Testis (tissue), 2 donors: ENCODE measurements at regions not wholly inside any gene's neighbourhood (a gene's known extent, or its start where the extent isn't known, plus 50 kb on each side); places are given as distances from the start of the nearest gene placed in this dataset.

Experiments used
- DNase-seq: peaks from one replicate; pipeline ENCODE4 v3.0.0-alpha.2; 2019
- H3K27ac ChIP-seq, 2 donors: fragments of 200-600 bp; sonication (generic); one replicate each; pipeline ENCODE4 v1.5.1; 2019
- H3K27me3 ChIP-seq: fragments of 200-600 bp; sonication (generic); one replicate; pipeline ENCODE4 v1.5.1; 2019
- H3K36me3 ChIP-seq: fragments of 200-600 bp; sonication (generic); one replicate; pipeline ENCODE4 v1.5.1; 2017; ENCODE audit warnings: low read depth; ENCODE audit errors: missing control alignments
- H3K4me1 ChIP-seq: fragments of 200-600 bp; sonication (generic); one replicate; pipeline ENCODE4 v1.5.1; 2019
- H3K4me3 ChIP-seq, 2 donors: fragments of 200-600 bp; sonication (generic); one replicate each; pipeline ENCODE4 v1.5.1; 2017 to 2019
- H3K9me3 ChIP-seq: fragments of 200-600 bp; sonication (generic); one replicate; pipeline ENCODE4 v1.5.1; 2017
- CTCF ChIP-seq, 3 experiments: fragments of 450-650 bp in 2 of 3; fragments of 200-600 bp in 1 of 3; sonication (generic) in 1 of 3; IDR thresholded peaks; one replicate each; pipeline ENCODE4 v1.5.1; 2016 to 2019; ENCODE audit warnings: antibody characterized with exemption in 3 of 3, mild to moderate bottlenecking in 2 of 3, moderate library complexity in 1 of 3
- POLR2A ChIP-seq: fragments of 450-650 bp; IDR thresholded peaks from one replicate; pipeline ENCODE4 v1.6.1; 2017; ENCODE audit warnings: antibody characterized with exemption, mild to moderate bottlenecking, moderate library complexity
- WGBS, 2 donors: methylation state at CpG; one replicate each; pipeline ENCODE4 v1.1.5; 2018; 5-methylcytosine and 5-hydroxymethylcytosine counted together
- intact Hi-C: fragments of 100-400 bp; cut with DNase I; formaldehyde crosslinking; loops from one replicate; pipeline ENCODE4 v1.15.1; 2023; ENCODE audit warnings: low total_unique reads

GRCh38 chr9:85249313-85249621 lies 492.5 kb downstream of the AGTPBP1 start:
- no peaks in the 10 kb centered on the region for H3K36me3 ChIP-seq
- 74 to 97% methylated on average over 4 to 5 of the region's 5 CpGs for WGBS, 2 donors
- intact Hi-C loops: no loop called here

GRCh38 chr9:85248514-85249312 lies 493.0 kb downstream of the AGTPBP1 start:
- H3K27ac ChIP-seq: no peak overlapping the region
- TF ChIP-seq POLR2A (no peak), CTCF (IDR thresholded peaks at IDR 0.05) (no peak)
- no peak overlapping the region for H3K4me3 ChIP-seq
- H3K4me1 ChIP-seq: no peaks in the 10 kb centered on the region
- H3K9me3 ChIP-seq: no peaks in the 10 kb centered on the region
- H3K27me3 ChIP-seq: no peaks in the 10 kb centered on the region
- intact Hi-C loops: no loop called here
- DNase-seq: no peak
- WGBS, 2 donors: 93 to 100% methylated on average over 1 to 2 of the region's 2 CpGs
- H3K36me3 ChIP-seq: no peaks in the 10 kb centered on the region

More at GRCh38 chr9:85249313-85249621, 492.5 kb downstream of the AGTPBP1 start:
- no peak for DNase-seq
- H3K4me3 ChIP-seq: no peak overlapping the region
- no peak overlapping the region for H3K27ac ChIP-seq
- H3K27me3 ChIP-seq: no peaks in the 10 kb centered on the region
- H3K9me3 ChIP-seq: no peaks in the 10 kb centered on the region
- TF ChIP-seq POLR2A (no peak), CTCF (IDR thresholded peaks at IDR 0.05) (no peak)
- no peaks in the 10 kb centered on the region for H3K4me1 ChIP-seq

DNA sequence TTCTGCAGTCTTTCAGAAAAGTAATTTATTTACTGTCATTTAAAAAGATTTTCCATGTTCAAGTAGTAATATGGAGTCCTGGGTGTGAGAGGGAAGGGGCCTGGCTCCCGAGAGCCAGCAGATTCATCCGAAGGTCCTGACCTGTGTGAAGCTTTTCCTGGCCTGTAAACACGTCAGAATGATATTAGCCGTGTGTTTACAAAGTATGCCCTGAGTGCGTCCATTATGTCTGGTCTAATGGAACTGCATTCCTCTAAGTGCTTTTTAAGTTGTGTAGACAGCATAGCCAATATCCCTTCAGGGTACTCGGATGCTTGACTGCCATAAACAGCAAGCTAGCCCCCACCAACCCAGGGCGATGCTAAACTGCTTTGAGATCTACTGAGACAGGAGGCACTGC lies 495.2 kb downstream of the AGTPBP1 start:
- Histone ChIP-seq H3K9me3 (no peaks in the 10 kb centered on the region), H3K4me1 (no peaks in the 10 kb centered on the region), H3K27ac (no peak overlapping the region), H3K4me3 (no peak overlapping the region), H3K27me3 (no peaks in the 10 kb centered on the region), H3K36me3 (no peaks in the 10 kb centered on the region)
- no peak for DNase-seq
- WGBS, 2 donors: 79 to 85% methylated on average over 7 of the region's 7 CpGs
- intact Hi-C loops: no loop called here
- no peak for TF ChIP-seq POLR2A
- TF ChIP-seq CTCF (IDR thresholded peaks at IDR 0.05): no peak

- no peak overlapping the region for H3K27ac ChIP-seq
- H3K27me3 ChIP-seq: no peaks in the 10 kb centered on the region
- no peak overlapping the region for H3K4me3 ChIP-seq
- no peaks in the 10 kb centered on the region for H3K4me1 ChIP-seq
- no peak for DNase-seq
- intact Hi-C loops: no loop called here
- no peak for TF ChIP-seq CTCF (IDR thresholded peaks at IDR 0.05)
- no peak for TF ChIP-seq POLR2A
- 78 to 83% methylated on average over 5 of the region's 5 CpGs for WGBS, 2 donors
- H3K36me3 ChIP-seq: no peaks in the 10 kb centered on the region
- H3K9me3 ChIP-seq: no peaks in the 10 kb centered on the region
These were observed 496.9 kb downstream of the AGTPBP1 start for GRCh38 chr9:85244856-85245255.

DNA sequence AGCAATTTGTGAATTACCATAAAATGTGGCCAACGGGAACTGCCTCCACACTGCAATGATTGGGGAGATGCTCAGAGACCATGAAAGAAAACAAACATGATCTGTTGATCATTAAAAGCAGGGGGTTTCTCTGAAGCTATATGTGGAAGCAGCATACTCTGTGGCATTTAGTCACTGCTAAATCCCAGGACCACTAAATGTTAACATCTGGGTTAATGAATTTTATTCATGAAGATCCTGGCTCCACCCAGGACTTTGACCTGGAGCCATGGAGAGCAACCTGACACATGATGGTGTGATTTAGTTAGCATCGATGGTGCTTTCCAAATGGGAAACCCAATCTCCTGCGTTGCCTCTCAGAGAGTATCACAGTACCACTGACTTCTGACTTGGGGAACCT lies 497.8 kb downstream of the AGTPBP1 start:
- intact Hi-C loops: no loop called here

More for the DNA sequence above, 497.8 kb downstream of the AGTPBP1 start:
- no peak for TF ChIP-seq CTCF (IDR thresholded peaks at IDR 0.05)
- TF ChIP-seq POLR2A: no peak
- no peaks in the 10 kb centered on the region for H3K27me3 ChIP-seq
- no peaks in the 10 kb centered on the region for H3K36me3 ChIP-seq
- WGBS, 2 donors: 81 to 90% methylated on average over 3 of the region's 3 CpGs
- H3K9me3 ChIP-seq: no peaks in the 10 kb centered on the region
- H3K4me3 ChIP-seq: no peak overlapping the region
- no peak overlapping the region for H3K27ac ChIP-seq
- H3K4me1 ChIP-seq: no peaks in the 10 kb centered on the region
- DNase-seq: no peak
